ENCODE measurements at regions not wholly inside any gene's neighbourhood (a gene's known extent, or its start where the extent isn't known, plus 50 kb on each side); places are given as distances from the start of the nearest gene placed in this dataset.
"Not testable (repeated sequence)": the region's sequence is repeated elsewhere in the genome, so short reads cannot be mapped to it uniquely, and the experiment has no call there.

- DNase-seq, result no peak
Observed at GRCh38 chr2:53490659-53491058, 276.9 kb upstream of the CHAC2 start.

- DNase-seq, result not testable (repeated sequence)
Observed at GRCh38 chr2:53486185-53486899, 281.3 kb upstream of the CHAC2 start.

GRCh38 chr2:53485021-53485728, 282.4 kb upstream of the CHAC2 start:
- DNase-seq, result no peak

GRCh38 chr2:53484531-53484930, 283.1 kb upstream of the CHAC2 start:
- DNase-seq, result no peak

GRCh38 chr2:53477517-53477916, 290.1 kb upstream of the CHAC2 start:
- no peak for DNase-seq

GRCh38 chr2:53476834-53477233, 290.8 kb upstream of the CHAC2 start:
- DNase-seq, result no peak

- DNase-seq, result no peak
Observed at GRCh38 chr2:53475766-53476165, 291.8 kb upstream of the CHAC2 start.

- DNase-seq, result peak; percentile 60
Observed at GRCh38 chr2:53475321-53475720, 292.3 kb upstream of the CHAC2 start.

DNA sequence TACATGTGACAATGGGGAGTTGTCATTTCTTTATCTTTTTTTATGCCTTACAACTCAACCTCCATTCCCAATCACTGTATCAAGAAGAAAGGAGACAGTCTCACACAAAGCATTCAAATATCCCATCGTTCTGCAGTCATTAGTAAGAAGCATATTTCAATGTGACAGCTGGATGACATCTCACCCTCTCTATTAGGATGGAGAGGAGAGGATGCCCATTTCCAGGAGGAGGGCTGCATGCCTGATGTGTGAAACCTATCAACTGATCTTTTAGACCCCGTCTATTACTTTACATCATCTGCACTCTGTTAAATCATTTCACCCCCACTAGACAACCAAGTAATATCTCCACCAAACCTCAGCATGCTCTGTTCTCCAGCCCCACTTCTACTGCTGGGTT, 292.7 kb upstream of the CHAC2 start:
- no peak for DNase-seq

GRCh38 chr2:53473775-53474311, 293.8 kb upstream of the CHAC2 start:
- no peak for DNase-seq

DNA sequence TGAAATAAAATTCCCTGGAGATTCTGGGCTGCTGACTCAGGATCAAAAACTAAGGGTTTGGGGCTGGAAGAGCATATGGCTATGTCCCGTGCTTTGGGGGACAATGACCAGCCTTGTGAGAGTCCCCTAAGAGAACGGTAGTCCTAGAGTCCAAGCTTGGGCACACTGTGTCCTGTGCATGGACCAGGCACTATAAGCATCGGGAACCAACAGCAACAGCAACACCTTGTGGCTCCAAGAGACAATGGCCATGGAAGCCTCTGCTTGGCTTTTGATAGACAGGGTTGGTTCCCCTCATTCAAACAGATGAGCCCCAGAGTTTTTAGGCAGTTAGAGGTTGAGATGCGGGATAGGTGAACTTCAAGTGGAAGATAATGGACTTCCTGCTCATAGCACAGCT, 294.4 kb upstream of the CHAC2 start:
- no peak for DNase-seq

DNA sequence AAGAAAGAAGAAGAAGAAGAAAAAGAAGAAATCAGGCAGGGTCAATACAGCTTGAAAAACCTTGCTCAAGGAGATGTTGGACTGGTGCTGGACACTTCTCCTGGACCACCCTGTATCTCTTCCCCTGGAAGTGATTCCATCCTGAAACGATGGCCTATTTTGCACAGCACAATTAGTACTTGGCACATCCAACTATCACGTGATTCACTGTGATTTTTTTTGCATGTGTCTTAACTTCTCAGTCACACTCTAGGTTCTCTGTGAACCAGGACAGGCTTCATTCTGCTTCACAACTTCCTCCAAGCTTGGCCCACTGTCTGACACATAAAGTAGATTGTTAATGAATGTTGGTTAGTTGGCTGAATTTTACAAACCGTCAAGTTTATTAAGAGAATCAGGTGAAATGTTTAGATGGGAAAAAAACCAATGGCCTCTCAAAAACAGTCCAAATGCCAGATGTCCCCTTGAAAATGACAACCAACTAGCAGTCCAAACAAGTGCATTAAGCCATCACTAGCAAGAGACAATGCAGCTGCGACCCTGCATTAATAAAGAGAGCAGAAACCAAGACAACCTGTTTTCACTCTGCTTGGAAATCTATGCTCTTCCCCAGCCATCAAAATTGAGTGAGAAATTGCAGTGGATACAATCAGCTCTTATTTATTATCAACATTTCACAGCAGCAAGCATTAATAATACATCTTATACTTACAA, 300.0 kb upstream of the CHAC2 start:
- DNase-seq, result no peak

DNA sequence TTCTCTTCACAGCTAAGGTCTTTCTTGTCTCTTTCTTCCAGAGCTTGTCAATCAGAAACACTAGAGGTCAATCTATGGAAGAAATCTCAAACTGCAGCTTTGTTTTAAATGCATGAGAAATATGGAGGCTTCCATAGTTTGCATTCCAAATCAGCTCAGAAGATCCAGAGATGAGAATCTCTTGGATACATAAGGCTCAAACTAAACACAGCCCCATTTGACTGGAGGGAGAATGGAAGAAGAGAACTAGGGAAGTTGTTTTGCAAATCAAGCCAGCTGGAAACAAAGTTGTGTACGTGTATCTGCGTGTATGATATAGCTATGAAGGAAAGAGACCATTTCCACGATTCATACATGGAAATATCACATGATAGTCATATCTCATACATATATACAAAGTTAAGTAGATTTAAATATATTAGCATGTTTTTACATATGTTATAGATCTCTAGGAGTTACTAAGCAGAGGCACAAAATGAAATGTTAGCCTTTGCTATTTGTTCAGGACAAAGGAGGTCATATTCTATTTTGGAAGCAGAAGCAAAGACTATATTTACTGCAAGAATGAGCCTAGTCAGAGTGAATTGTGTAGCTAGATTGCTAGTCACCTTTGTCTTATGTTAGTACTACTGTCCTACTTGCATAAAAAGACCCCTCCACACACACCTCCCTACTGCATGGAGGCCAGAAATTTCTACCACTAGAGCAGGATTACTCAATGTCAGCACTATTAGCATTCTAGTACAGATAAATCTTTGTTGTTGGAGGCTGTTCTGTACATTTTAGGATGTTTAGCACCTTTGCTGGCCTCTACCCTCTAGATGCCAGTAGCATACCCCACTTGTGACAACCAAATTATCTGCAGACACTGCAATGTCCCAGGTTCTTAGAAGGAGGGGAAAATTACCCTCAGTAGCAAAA, 303.5 kb upstream of the CHAC2 start:
- DNase-seq, result no peak

GRCh38 chr2:53460937-53461336, 306.7 kb upstream of the CHAC2 start:
- DNase-seq, result no peak

- DNase-seq, result no peak
Observed at GRCh38 chr2:53460347-53460746, 307.3 kb upstream of the CHAC2 start.

DNA sequence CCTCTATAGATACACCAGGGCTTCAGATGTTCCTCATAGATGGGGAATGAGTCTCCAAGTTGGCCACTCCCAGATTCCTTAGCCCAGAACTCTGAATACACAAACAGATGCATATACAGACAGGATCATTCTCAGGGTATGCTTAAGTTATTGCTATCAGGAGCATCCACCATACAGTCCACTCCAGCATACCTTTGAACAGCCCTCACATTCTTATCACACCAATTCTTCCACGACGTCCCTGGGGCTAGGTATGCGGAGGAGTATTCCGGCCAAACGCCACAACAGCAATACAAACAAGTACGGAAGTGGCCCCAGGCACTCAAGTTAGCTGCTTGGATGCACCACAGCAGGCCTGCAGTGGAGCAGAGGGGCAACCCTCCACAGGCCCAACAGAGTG, 312.5 kb upstream of the CHAC2 start:
- no peak for DNase-seq

DNA sequence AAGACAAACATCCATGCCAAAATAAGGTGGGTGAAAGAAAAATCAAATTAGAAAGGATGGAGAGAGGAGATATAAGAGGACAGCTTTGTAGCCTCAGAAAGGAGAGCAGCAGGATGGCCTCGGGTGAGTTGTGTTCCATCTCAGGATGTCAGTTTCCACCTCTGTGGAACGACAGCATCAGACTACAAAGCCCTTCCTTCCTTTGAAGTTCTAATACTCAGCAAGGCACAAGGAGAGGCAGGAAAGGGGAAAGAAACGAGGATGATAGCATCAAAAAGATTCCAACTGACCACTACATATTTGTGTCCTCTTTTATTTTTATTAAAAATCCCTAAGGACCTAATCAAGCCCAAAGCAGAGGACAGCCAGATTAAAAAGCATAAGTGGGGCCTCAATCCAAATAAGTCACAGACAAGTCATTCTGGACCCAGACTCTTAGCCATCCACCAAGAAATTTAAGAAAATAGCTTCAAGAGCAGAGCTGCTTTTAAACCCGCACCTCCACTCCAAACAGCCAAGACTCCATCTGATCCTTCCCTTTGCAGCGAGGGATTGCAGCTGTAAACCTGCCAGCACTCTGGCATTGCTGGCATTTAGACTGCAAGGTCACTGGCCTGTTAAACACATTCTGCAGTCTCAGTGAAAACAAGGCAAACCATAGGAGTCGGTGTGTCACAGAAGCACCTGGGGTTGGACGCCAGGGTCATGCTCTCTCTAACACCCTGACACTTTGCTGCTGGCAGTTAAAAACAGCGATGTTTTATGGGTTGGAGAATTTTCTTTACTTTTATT, 314.5 kb upstream of the CHAC2 start:
- no peak for DNase-seq

- DNase-seq, result no peak
Observed at GRCh38 chr2:53452400-53452799, 315.2 kb upstream of the CHAC2 start.

DNA sequence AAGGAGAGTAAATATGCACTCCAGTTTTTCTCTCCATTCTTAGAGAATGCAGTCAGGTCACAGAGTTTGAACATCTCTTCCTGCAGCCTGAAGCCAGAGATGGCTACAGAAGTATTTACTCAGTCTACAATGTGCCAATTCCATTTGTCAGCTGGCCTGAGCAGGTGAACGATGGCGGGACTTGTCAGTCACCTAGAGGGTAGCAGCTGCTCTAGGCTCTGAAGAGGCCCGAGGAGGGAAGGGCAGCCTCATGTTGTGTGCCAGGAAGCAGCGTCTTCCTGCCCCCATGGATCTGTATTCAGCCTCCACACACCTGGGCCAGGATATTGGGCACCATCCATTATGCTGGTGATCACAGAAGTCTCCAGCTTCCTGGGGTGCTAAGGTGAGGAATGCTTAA, 316.7 kb upstream of the CHAC2 start:
- no peak for DNase-seq

GRCh38 chr2:53448591-53448990, 319.0 kb upstream of the CHAC2 start:
- no peak for DNase-seq

DNA sequence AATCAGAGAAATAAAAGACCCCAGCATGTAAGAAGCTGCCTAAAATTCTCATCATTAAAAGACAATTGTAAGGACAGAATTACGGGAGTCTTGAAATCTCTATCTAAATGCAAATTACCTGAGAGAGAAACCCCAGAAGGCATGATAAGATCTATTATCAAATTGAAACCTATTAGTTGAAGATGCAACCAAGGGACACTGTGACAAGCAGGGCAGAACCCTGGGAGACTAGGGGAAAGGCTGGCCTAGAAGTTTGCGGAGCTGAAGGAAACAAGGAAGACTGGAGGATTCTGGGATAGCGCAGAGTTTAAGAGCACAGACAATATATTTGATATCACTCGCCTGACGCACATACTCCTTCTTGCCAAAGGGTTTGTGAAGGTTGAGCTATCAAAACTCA, 319.5 kb upstream of the CHAC2 start:
- no peak for DNase-seq

All from T1000 (cell line).